NCI-H226 (cell line): ENCODE measurements at regions not wholly inside any gene's neighbourhood (a gene's known extent, or its start where the extent isn't known, plus 50 kb on each side); places are given as distances from the start of the nearest gene placed in this dataset.

Experiments
- DNase-seq: peaks from one replicate; pipeline ENCODE4 v3.0.0-alpha.2; 2015

GRCh38 chr9:72428329-72428728, 63.3 kb upstream of the ZFAND5 start:
- peak; percentile 88 for DNase-seq

- DNase-seq: no peak
These were observed 62.8 kb upstream of the ZFAND5 start for GRCh38 chr9:72427801-72428200.

- no peak for DNase-seq
These were observed 59.1 kb upstream of the ZFAND5 start for GRCh38 chr9:72424131-72424530.

- no peak for DNase-seq
These were observed 57.2 kb upstream of the ZFAND5 start for GRCh38 chr9:72422214-72422613.

GRCh38 chr9:72420783-72421182, 55.8 kb upstream of the ZFAND5 start:
- DNase-seq: no peak

GRCh38 chr9:72415948-72416347, 50.9 kb upstream of the ZFAND5 start:
- no peak for DNase-seq

- DNase-seq: no peak
These were observed 50.2 kb upstream of the ZFAND5 start for GRCh38 chr9:72415163-72415562.
